ENCODE measurements at regions not wholly inside any gene's neighbourhood (a gene's known extent, or its start where the extent isn't known, plus 50 kb on each side); places are given as distances from the start of the nearest gene placed in this dataset.

DNA sequence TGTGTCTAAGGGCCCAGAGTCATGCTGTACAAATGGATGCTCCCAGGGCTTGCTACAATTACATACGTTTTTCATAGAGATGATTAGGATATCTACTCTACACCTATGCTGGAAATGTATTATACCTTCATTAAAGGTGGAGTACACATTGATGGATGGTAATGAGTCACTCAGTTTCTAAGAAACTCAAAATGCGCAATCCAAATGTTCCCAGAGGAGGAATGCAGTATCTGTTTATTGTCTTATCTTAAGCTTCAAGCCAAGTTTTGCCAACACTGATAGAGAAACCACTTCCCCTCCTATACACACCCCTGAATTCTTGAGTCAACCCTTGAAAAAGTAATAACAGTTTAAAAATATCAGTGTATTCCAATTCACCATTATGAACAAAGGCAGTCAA, 266.6 kb upstream of the FAR2 start:
- no peak for TF ChIP-seq ZBTB7A (IDR thresholded peaks at IDR 0.05; ENCODE audit: low read depth)
- TF ChIP-seq TAF1 (IDR thresholded peaks at IDR 0.05; ENCODE audit: low read depth): no peak
- no peak for TF ChIP-seq YY1 (IDR thresholded peaks at IDR 0.05; ENCODE audit: low read depth)
- no peak for TF ChIP-seq TCF12 (IDR thresholded peaks at IDR 0.05; ENCODE audit: low read depth)
- TF ChIP-seq FOXM1 (IDR thresholded peaks at IDR 0.05; ENCODE audit: borderline replicate concordance, low read depth): no peak

- no peak for TF ChIP-seq FOXM1 (IDR thresholded peaks at IDR 0.05; ENCODE audit: borderline replicate concordance, low read depth)
- TF ChIP-seq YY1 (IDR thresholded peaks at IDR 0.05; ENCODE audit: low read depth): no peak
- TF ChIP-seq NFIC (IDR thresholded peaks at IDR 0.05): no peak
- no peak for TF ChIP-seq TEAD4 (IDR thresholded peaks at IDR 0.05)
- no peak for TF ChIP-seq CEBPB (IDR thresholded peaks at IDR 0.05)
- no peak for TF ChIP-seq EGR1 (IDR thresholded peaks at IDR 0.05)
- TF ChIP-seq, protein P1, sequence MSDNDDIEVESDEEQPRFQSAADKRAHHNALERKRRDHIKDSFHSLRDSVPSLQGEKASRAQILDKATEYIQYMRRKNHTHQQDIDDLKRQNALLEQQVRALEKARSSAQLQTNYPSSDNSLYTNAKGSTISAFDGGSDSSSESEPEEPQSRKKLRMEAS (IDR thresholded peaks at IDR 0.05): no peak
- no peak for TF ChIP-seq TCF12 (IDR thresholded peaks at IDR 0.05; ENCODE audit: low read depth)
- no peak for TF ChIP-seq RAD21 (IDR thresholded peaks at IDR 0.05; ENCODE audit: low read depth)
- no peak for TF ChIP-seq REST (IDR thresholded peaks at IDR 0.05; ENCODE audit: low read depth)
- TF ChIP-seq, protein P2, sequence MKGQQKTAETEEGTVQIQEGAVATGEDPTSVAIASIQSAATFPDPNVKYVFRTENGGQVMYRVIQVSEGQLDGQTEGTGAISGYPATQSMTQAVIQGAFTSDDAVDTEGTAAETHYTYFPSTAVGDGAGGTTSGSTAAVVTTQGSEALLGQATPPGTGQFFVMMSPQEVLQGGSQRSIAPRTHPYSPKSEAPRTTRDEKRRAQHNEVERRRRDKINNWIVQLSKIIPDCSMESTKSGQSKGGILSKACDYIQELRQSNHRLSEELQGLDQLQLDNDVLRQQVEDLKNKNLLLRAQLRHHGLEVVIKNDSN (IDR thresholded peaks at IDR 0.05): no peak
- TF ChIP-seq CREB1 (IDR thresholded peaks at IDR 0.05; ENCODE audit: low read depth): no peak
- no peak for TF ChIP-seq EP300 (IDR thresholded peaks at IDR 0.05; ENCODE audit: borderline replicate concordance)
- no peak for TF ChIP-seq ZBTB7A (IDR thresholded peaks at IDR 0.05; ENCODE audit: low read depth)
- no peak for TF ChIP-seq TAF1 (IDR thresholded peaks at IDR 0.05; ENCODE audit: low read depth)
Observed at GRCh38 chr12:28883406-28883997, 265.6 kb upstream of the FAR2 start.

GRCh38 chr12:28884904-28885679, 264.0 kb upstream of the FAR2 start:
- TF ChIP-seq RAD21 (IDR thresholded peaks at IDR 0.05; ENCODE audit: low read depth) (no peak), CREB1 (IDR thresholded peaks at IDR 0.05; ENCODE audit: low read depth) (no peak), ZBTB7A (IDR thresholded peaks at IDR 0.05; ENCODE audit: low read depth) (no peak)

DNA sequence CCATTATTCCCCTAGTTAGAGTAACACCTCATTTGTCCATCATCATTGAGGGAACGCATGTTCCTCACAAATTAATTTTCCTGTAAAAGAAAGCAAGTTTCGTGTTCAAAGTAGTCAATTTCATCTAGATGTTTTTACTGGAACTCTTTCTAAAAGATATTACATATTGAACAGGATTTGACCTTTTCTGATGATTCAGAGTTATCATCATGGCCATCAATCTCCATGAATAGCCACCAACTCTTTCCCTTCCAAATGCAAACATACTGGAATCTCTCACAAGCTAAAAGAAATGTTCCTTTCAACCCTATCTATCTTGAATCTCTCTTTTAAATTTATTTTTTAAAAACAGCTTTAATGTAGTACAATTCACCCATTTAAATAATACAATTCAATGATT, 263.1 kb upstream of the FAR2 start:
- TF ChIP-seq RAD21 (IDR thresholded peaks at IDR 0.05; ENCODE audit: low read depth): no peak
- TF ChIP-seq TEAD4 (IDR thresholded peaks at IDR 0.05): no peak
- TF ChIP-seq NFIC (IDR thresholded peaks at IDR 0.05): no peak
- no peak for TF ChIP-seq ZBTB7A (IDR thresholded peaks at IDR 0.05; ENCODE audit: low read depth)
- TF ChIP-seq CEBPB (IDR thresholded peaks at IDR 0.05): no peak
- TF ChIP-seq CREB1 (IDR thresholded peaks at IDR 0.05; ENCODE audit: low read depth): no peak
- no peak for TF ChIP-seq TCF12 (IDR thresholded peaks at IDR 0.05; ENCODE audit: low read depth)
- TF ChIP-seq EP300 (IDR thresholded peaks at IDR 0.05; ENCODE audit: borderline replicate concordance): no peak
- no peak for TF ChIP-seq REST (IDR thresholded peaks at IDR 0.05; ENCODE audit: low read depth)
- TF ChIP-seq FOXM1 (IDR thresholded peaks at IDR 0.05; ENCODE audit: borderline replicate concordance, low read depth): no peak
- TF ChIP-seq, protein P1 (IDR thresholded peaks at IDR 0.05): no peak
- TF ChIP-seq TAF1 (IDR thresholded peaks at IDR 0.05; ENCODE audit: low read depth): no peak
- TF ChIP-seq, protein P2 (IDR thresholded peaks at IDR 0.05): no peak
- no peak for TF ChIP-seq YY1 (IDR thresholded peaks at IDR 0.05; ENCODE audit: low read depth)

DNA sequence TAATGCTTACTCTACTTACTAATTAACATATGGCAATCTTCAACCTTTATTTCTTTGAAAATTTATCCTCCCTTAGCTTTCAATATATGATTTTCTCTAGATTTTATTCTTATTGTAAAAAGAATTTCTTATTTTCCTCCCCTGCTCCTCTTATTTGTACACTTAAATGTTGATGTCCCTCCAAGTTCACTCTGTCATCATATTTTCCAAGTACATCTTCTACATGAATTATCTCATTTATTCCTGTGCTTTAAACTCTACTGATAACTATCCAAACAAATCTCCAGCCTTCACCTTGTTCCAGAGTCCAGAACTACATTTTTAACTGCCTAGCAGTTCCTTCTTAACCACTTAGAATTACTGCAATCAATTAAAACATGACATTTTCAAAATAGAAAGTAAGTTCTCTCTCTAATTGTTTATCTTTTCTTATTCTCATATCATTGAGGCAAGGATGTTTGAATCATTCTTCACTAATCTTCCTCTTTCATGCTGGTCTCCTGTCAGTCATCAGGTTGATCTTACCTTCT, 261.6 kb upstream of the FAR2 start:
- no peak for TF ChIP-seq YY1 (IDR thresholded peaks at IDR 0.05; ENCODE audit: low read depth)
- TF ChIP-seq TEAD4 (IDR thresholded peaks at IDR 0.05): no peak
- TF ChIP-seq CEBPB (IDR thresholded peaks at IDR 0.05): no peak
- TF ChIP-seq TAF1 (IDR thresholded peaks at IDR 0.05; ENCODE audit: low read depth): no peak
- TF ChIP-seq NFIC (IDR thresholded peaks at IDR 0.05): no peak
- TF ChIP-seq REST (IDR thresholded peaks at IDR 0.05; ENCODE audit: low read depth): no peak
- TF ChIP-seq, protein P2 (IDR thresholded peaks at IDR 0.05): no peak
- TF ChIP-seq TCF12 (IDR thresholded peaks at IDR 0.05; ENCODE audit: low read depth): no peak
- TF ChIP-seq ZBTB7A (IDR thresholded peaks at IDR 0.05; ENCODE audit: low read depth): no peak

Data from Ishikawa (cell line).